ENCODE measurements at regions not wholly inside any gene's neighbourhood (a gene's known extent, or its start where the extent isn't known, plus 50 kb on each side); places are given as distances from the start of the nearest gene placed in this dataset.

- Histone ChIP-seq H3K79me2 (ENCODE audit: control insufficient read depth, insufficient read depth, low read length) (no peaks in the 10 kb centered on the region), H2AFZ (ENCODE audit: low read depth, low read length) (peak overlapping the region; percentile 64; the same call in 1 of the 2 replicates), H3K4me1 (replicated peaks in 1 of 2; ENCODE audit: control insufficient read depth in 2 of 2, insufficient read depth in 2 of 2, low read length in 2 of 2) (no peaks in the 10 kb centered on the region), H3K9me1 (ENCODE audit: control insufficient read depth, insufficient read depth, low read length) (no peaks in the 10 kb centered on the region), H4K20me1 (replicated peaks; ENCODE audit: control insufficient read depth, insufficient read depth, low read length) (0 out of 2 replicates have a peak, but pooled peaks cover 4% of the 10 kb centered on the region), H3K36me3 (ENCODE audit: control insufficient read depth, insufficient read depth, low read length) (no peaks in the 10 kb centered on the region), H3K9me3 (replicated peaks; ENCODE audit: control insufficient read depth, insufficient read depth, low read depth, low read length) (no peaks in the 10 kb centered on the region), H3K27ac (ENCODE audit: extremely low read depth, low read depth, low read length) (no peak overlapping the region), H3K27me3 (ENCODE audit: control insufficient read depth in 2 of 2, insufficient read depth in 2 of 2, low read length in 2 of 2) (peaks cover 11 to 46% of the 10 kb centered on the region in 2 experiments; a peak in 3 of 5 replicates), H3K4me2 (ENCODE audit: insufficient read depth, low read length) (peak overlapping the region; percentile 48), H3K9ac (ENCODE audit: insufficient read depth in 1 of 2, low read depth in 2 of 2, low read length in 2 of 2) (no peak overlapping the region), H3K4me3 (no peak overlapping the region)
- no peak for FAIRE-seq
- ChIA-PET POLR2A (no interaction called here), CTCF (ENCODE audit: low intra/inter-chr PET ratio) (no interaction called here)
- in situ Hi-C loops (cut with MboI) (no loop called here), intact Hi-C loops (cut with micrococcal nuclease) (no loop called here)
- no TSS peak for BruUV-seq (replicated peaks)
- DNase-seq (ENCODE audit: extremely low read depth in 1 of 4, low spot score in 3 of 4) = peak in 1 of 4 experiments; percentile 8
- 4% methylated on average over 4 of the region's 4 CpGs for WGBS (ENCODE audit: insufficient coverage, low coverage, missing lambda C conversion rate)
- peak; percentile 69; the same call in 2 of the 3 replicates for ATAC-seq
- TF ChIP-seq FOS (IDR thresholded peaks at IDR 0.05; ENCODE audit: extremely low read depth, insufficient read length) = no peak
- TF ChIP-seq ATF1 (CRISPR knock-in tag; IDR thresholded peaks at IDR 0.05) = peak; percentile 20; the same call in 1 of the 2 replicates
- peak; percentile 57 for TF ChIP-seq ATF1 (tag; IDR thresholded peaks at IDR 0.05)
- no peak for TF ChIP-seq LARP7 (IDR thresholded peaks at IDR 0.05)
- no peak for TF ChIP-seq HNRNPLL (IDR thresholded peaks at IDR 0.05; ENCODE audit: low read depth, low read length, poor library complexity, severe bottlenecking)
- no peak for TF ChIP-seq JUND (IDR thresholded peaks at IDR 0.05; ENCODE audit: borderline replicate concordance, low read depth, low read length)
- TF ChIP-seq JUND (tag; IDR thresholded peaks at IDR 0.05; ENCODE audit: borderline replicate concordance, low read depth, low read length) = no peak
- TF ChIP-seq BRF2 (IDR thresholded peaks at IDR 0.05; ENCODE audit: borderline replicate concordance, insufficient read depth, insufficient read length) = no peak
- TF ChIP-seq THRAP3 (IDR thresholded peaks at IDR 0.05; ENCODE audit: borderline replicate concordance) = no peak
- TF ChIP-seq ZKSCAN1 (IDR thresholded peaks at IDR 0.05; ENCODE audit: low read depth, low read length) = no peak
- no peak for TF ChIP-seq ELF1 (tag; IDR thresholded peaks at IDR 0.05)
- TF ChIP-seq CREM (IDR thresholded peaks at IDR 0.05; ENCODE audit: low read depth) = peak; percentile 90
- TF ChIP-seq CREB1 (IDR thresholded peaks at IDR 0.05) = peak; percentile 58; the same call in 1 of the 2 replicates
- peak; percentile 60 for TF ChIP-seq CREB1 (CRISPR knock-in tag; IDR thresholded peaks at IDR 0.05)
- TF ChIP-seq HIVEP1 (CRISPR knock-in tag; IDR thresholded peaks at IDR 0.05) = no peak
- peak; percentile 70; the same call in 1 of the 2 replicates for TF ChIP-seq MTA1 (IDR thresholded peaks at IDR 0.05; ENCODE audit: borderline replicate concordance)
- no peak for TF ChIP-seq ZNF121 (CRISPR knock-in tag; conservative IDR thresholded peaks at IDR 0.05)
- no peak for TF ChIP-seq PRMT5 (CRISPR knock-in tag; IDR thresholded peaks at IDR 0.05)
Measured at GRCh38 chr11:119894916-119895315, 165.9 kb upstream of the NECTIN1 start.

Data from K562 (cell line).